ENCODE measurements at regions not wholly inside any gene's neighbourhood (a gene's known extent, or its start where the extent isn't known, plus 50 kb on each side); places are given as distances from the start of the nearest gene placed in this dataset.

GRCh38 chr12:127943481-127944210 lies 323.3 kb upstream of the TMEM132C start:
- Histone ChIP-seq H3K36me3 (ENCODE audit: control insufficient read depth in 4 of 4, insufficient read depth in 4 of 4, low read length in 3 of 4) (no peaks in the 10 kb centered on the region), H3K9me3 (ENCODE audit: control extremely low read depth in 1 of 5, control insufficient read depth in 4 of 5, insufficient read depth in 2 of 5, low read depth in 1 of 5, low read length in 4 of 5) (peaks cover 0 to 2% (median 0%) of the 10 kb centered on the region in 5 experiments), H3K4me3 (ENCODE audit: control insufficient read depth in 1 of 7, extremely low read depth in 1 of 7, insufficient read depth in 4 of 7, low read depth in 2 of 7, low read length in 6 of 7) (no peak overlapping the region), H3K27me3 (replicated peaks in 2 of 5; ENCODE audit: control insufficient read depth in 4 of 5, insufficient read depth in 5 of 5, low read length in 4 of 5) (no peaks in the 10 kb centered on the region), H3K27ac (ENCODE audit: insufficient read depth in 1 of 2, low read depth in 1 of 2, low read length in 2 of 2, poor library complexity in 1 of 2, severe bottlenecking in 2 of 2) (no peak overlapping the region), H3K4me1 (ENCODE audit: control extremely low read depth in 1 of 4, control insufficient read depth in 4 of 4, insufficient read depth in 4 of 4, low read length in 3 of 4) (no peaks in the 10 kb centered on the region)
- ChIA-PET CTCF (no interaction called here), POLR2A (no interaction called here)
- no peak for DNase-seq
- 86% methylated on average over 7 of the region's 10 CpGs for WGBS (ENCODE audit: insufficient coverage)

- H3K4me3 ChIP-seq (ENCODE audit: control insufficient read depth in 1 of 7, extremely low read depth in 1 of 7, insufficient read depth in 4 of 7, low read depth in 2 of 7, low read length in 6 of 7), result no peak overlapping the region
- CTCF ChIA-PET, result no interaction called here
- no peak for DNase-seq
- H3K27me3 ChIP-seq (replicated peaks in 2 of 5; ENCODE audit: control insufficient read depth in 4 of 5, insufficient read depth in 5 of 5, low read length in 4 of 5), result no peaks in the 10 kb centered on the region
- POLR2A ChIA-PET, result no interaction called here
- H3K4me1 ChIP-seq (ENCODE audit: control extremely low read depth in 1 of 4, control insufficient read depth in 4 of 4, insufficient read depth in 4 of 4, low read length in 3 of 4), result no peaks in the 10 kb centered on the region
- peaks cover 0 to 2% (median 0%) of the 10 kb centered on the region in 5 experiments for H3K9me3 ChIP-seq (ENCODE audit: control extremely low read depth in 1 of 5, control insufficient read depth in 4 of 5, insufficient read depth in 2 of 5, low read depth in 1 of 5, low read length in 4 of 5)
- WGBS (ENCODE audit: insufficient coverage), result 95% methylated on average over 7 of the region's 9 CpGs
- H3K27ac ChIP-seq (ENCODE audit: insufficient read depth in 1 of 2, low read depth in 1 of 2, low read length in 2 of 2, poor library complexity in 1 of 2, severe bottlenecking in 2 of 2), result no peak overlapping the region
- H3K36me3 ChIP-seq (ENCODE audit: control insufficient read depth in 4 of 4, insufficient read depth in 4 of 4, low read length in 3 of 4), result no peaks in the 10 kb centered on the region
These were observed 322.6 kb upstream of the TMEM132C start for GRCh38 chr12:127944211-127944899.

GRCh38 chr12:127957001-127957660 lies 309.8 kb upstream of the TMEM132C start:
- Histone ChIP-seq H3K36me3 (ENCODE audit: control insufficient read depth in 4 of 4, insufficient read depth in 4 of 4, low read length in 3 of 4) (no peaks in the 10 kb centered on the region), H3K4me1 (ENCODE audit: control extremely low read depth in 1 of 4, control insufficient read depth in 4 of 4, insufficient read depth in 4 of 4, low read length in 3 of 4) (no peaks in the 10 kb centered on the region), H3K27ac (ENCODE audit: insufficient read depth in 1 of 2, low read depth in 1 of 2, low read length in 2 of 2, poor library complexity in 1 of 2, severe bottlenecking in 2 of 2) (no peak overlapping the region), H3K27me3 (replicated peaks in 2 of 5; ENCODE audit: control insufficient read depth in 4 of 5, insufficient read depth in 5 of 5, low read length in 4 of 5) (no peaks in the 10 kb centered on the region), H3K9me3 (ENCODE audit: control extremely low read depth in 1 of 5, control insufficient read depth in 4 of 5, insufficient read depth in 2 of 5, low read depth in 1 of 5, low read length in 4 of 5) (peaks cover 0 to 2% (median 0%) of the 10 kb centered on the region in 5 experiments), H3K4me3 (ENCODE audit: control insufficient read depth in 1 of 7, extremely low read depth in 1 of 7, insufficient read depth in 4 of 7, low read depth in 2 of 7, low read length in 6 of 7) (no peak overlapping the region)
- ChIA-PET POLR2A (no interaction called here), CTCF (no interaction called here)
- DNase-seq, result no peak
- WGBS (ENCODE audit: insufficient coverage), result 93% methylated on average over 5 of the region's 5 CpGs

GRCh38 chr12:127962303-127962702 lies 304.7 kb upstream of the TMEM132C start:
- POLR2A ChIA-PET, result no interaction called here
- DNase-seq, result peak in 2 of 3 donors; percentile 30 to 47
- Histone ChIP-seq H3K27me3 (replicated peaks in 2 of 5; ENCODE audit: control insufficient read depth in 4 of 5, insufficient read depth in 5 of 5, low read length in 4 of 5) (no peaks in the 10 kb centered on the region), H3K27ac (ENCODE audit: insufficient read depth in 1 of 2, low read depth in 1 of 2, low read length in 2 of 2, poor library complexity in 1 of 2, severe bottlenecking in 2 of 2) (no peak overlapping the region), H3K9me3 (ENCODE audit: control extremely low read depth in 1 of 5, control insufficient read depth in 4 of 5, insufficient read depth in 2 of 5, low read depth in 1 of 5, low read length in 4 of 5) (peaks cover 0 to 6% (median 0%) of the 10 kb centered on the region in 5 experiments), H3K36me3 (ENCODE audit: control insufficient read depth in 4 of 4, insufficient read depth in 4 of 4, low read length in 3 of 4) (no peaks in the 10 kb centered on the region), H3K4me1 (ENCODE audit: control extremely low read depth in 1 of 4, control insufficient read depth in 4 of 4, insufficient read depth in 4 of 4, low read length in 3 of 4) (peaks cover 0 to 5% (median 0%) of the 10 kb centered on the region in 4 experiments), H3K4me3 (ENCODE audit: control insufficient read depth in 1 of 7, extremely low read depth in 1 of 7, insufficient read depth in 4 of 7, low read depth in 2 of 7, low read length in 6 of 7) (no peak overlapping the region)
- CTCF ChIA-PET, result interaction anchor here (0.5 to 1.1 kb wide), 2 partner anchors 24 to 249 kb away, joined by 3 read pairs; no protein-coding TSS in a partner anchor
- WGBS (ENCODE audit: insufficient coverage), result 34% methylated on average over 5 of the region's 5 CpGs

GRCh38 chr12:127963933-127964332 lies 303.0 kb upstream of the TMEM132C start:
- ChIA-PET CTCF (no interaction called here), POLR2A (no interaction called here)
- H3K4me1 ChIP-seq (ENCODE audit: control extremely low read depth in 1 of 4, control insufficient read depth in 4 of 4, insufficient read depth in 4 of 4, low read length in 3 of 4), result peaks cover 0 to 5% (median 0%) of the 10 kb centered on the region in 4 experiments
- H3K9me3 ChIP-seq (ENCODE audit: control extremely low read depth in 1 of 5, control insufficient read depth in 4 of 5, insufficient read depth in 2 of 5, low read depth in 1 of 5, low read length in 4 of 5), result peaks cover 0 to 6% (median 0%) of the 10 kb centered on the region in 5 experiments
- H3K27me3 ChIP-seq (replicated peaks in 2 of 5; ENCODE audit: control insufficient read depth in 4 of 5, insufficient read depth in 5 of 5, low read length in 4 of 5), result no peaks in the 10 kb centered on the region
- DNase-seq, result no peak
- H3K4me3 ChIP-seq (ENCODE audit: control insufficient read depth in 1 of 7, extremely low read depth in 1 of 7, insufficient read depth in 4 of 7, low read depth in 2 of 7, low read length in 6 of 7), result no peak overlapping the region
- WGBS (ENCODE audit: insufficient coverage), result 100% methylated on average over 1 of the region's 2 CpGs
- H3K27ac ChIP-seq (ENCODE audit: insufficient read depth in 1 of 2, low read depth in 1 of 2, low read length in 2 of 2, poor library complexity in 1 of 2, severe bottlenecking in 2 of 2), result no peak overlapping the region
- H3K36me3 ChIP-seq (ENCODE audit: control insufficient read depth in 4 of 4, insufficient read depth in 4 of 4, low read length in 3 of 4), result no peaks in the 10 kb centered on the region

GRCh38 chr12:127964717-127965116 lies 302.3 kb upstream of the TMEM132C start:
- Histone ChIP-seq H3K36me3 (ENCODE audit: control insufficient read depth in 4 of 4, insufficient read depth in 4 of 4, low read length in 3 of 4) (no peaks in the 10 kb centered on the region), H3K9me3 (ENCODE audit: control extremely low read depth in 1 of 5, control insufficient read depth in 4 of 5, insufficient read depth in 2 of 5, low read depth in 1 of 5, low read length in 4 of 5) (peaks cover 0 to 6% (median 0%) of the 10 kb centered on the region in 5 experiments), H3K4me1 (ENCODE audit: control extremely low read depth in 1 of 4, control insufficient read depth in 4 of 4, insufficient read depth in 4 of 4, low read length in 3 of 4) (peaks cover 0 to 5% (median 0%) of the 10 kb centered on the region in 4 experiments), H3K27ac (ENCODE audit: insufficient read depth in 1 of 2, low read depth in 1 of 2, low read length in 2 of 2, poor library complexity in 1 of 2, severe bottlenecking in 2 of 2) (no peak overlapping the region), H3K4me3 (ENCODE audit: control insufficient read depth in 1 of 7, extremely low read depth in 1 of 7, insufficient read depth in 4 of 7, low read depth in 2 of 7, low read length in 6 of 7) (no peak overlapping the region), H3K27me3 (replicated peaks in 2 of 5; ENCODE audit: control insufficient read depth in 4 of 5, insufficient read depth in 5 of 5, low read length in 4 of 5) (no peaks in the 10 kb centered on the region)
- peak; percentile 7 to 31 (median 28) for DNase-seq
- ChIA-PET CTCF (no interaction called here), POLR2A (no interaction called here)
- no CpG with 5 or more reads among the region's 3 CpGs for WGBS (ENCODE audit: insufficient coverage)

GRCh38 chr12:127966331-127966730 lies 300.6 kb upstream of the TMEM132C start:
- ChIA-PET POLR2A (no interaction called here), CTCF (no interaction called here)
- 100% methylated on average over 1 of the region's 1 CpG for WGBS (ENCODE audit: insufficient coverage)

More at GRCh38 chr12:127966331-127966730, 300.6 kb upstream of the TMEM132C start:
- no peak for DNase-seq
- no peak overlapping the region for H3K27ac ChIP-seq (ENCODE audit: insufficient read depth in 1 of 2, low read depth in 1 of 2, low read length in 2 of 2, poor library complexity in 1 of 2, severe bottlenecking in 2 of 2)
- peaks cover 0 to 5% (median 0%) of the 10 kb centered on the region in 4 experiments for H3K4me1 ChIP-seq (ENCODE audit: control extremely low read depth in 1 of 4, control insufficient read depth in 4 of 4, insufficient read depth in 4 of 4, low read length in 3 of 4)
- H3K36me3 ChIP-seq (ENCODE audit: control insufficient read depth in 4 of 4, insufficient read depth in 4 of 4, low read length in 3 of 4), result no peaks in the 10 kb centered on the region
- no peaks in the 10 kb centered on the region for H3K27me3 ChIP-seq (replicated peaks in 2 of 5; ENCODE audit: control insufficient read depth in 4 of 5, insufficient read depth in 5 of 5, low read length in 4 of 5)
- no peak overlapping the region for H3K4me3 ChIP-seq (ENCODE audit: control insufficient read depth in 1 of 7, extremely low read depth in 1 of 7, insufficient read depth in 4 of 7, low read depth in 2 of 7, low read length in 6 of 7)
- peaks cover 0 to 6% (median 0%) of the 10 kb centered on the region in 5 experiments for H3K9me3 ChIP-seq (ENCODE audit: control extremely low read depth in 1 of 5, control insufficient read depth in 4 of 5, insufficient read depth in 2 of 5, low read depth in 1 of 5, low read length in 4 of 5)

Data from common myeloid progenitor, CD34-positive (primary cell).